Omental fat pad (tissue), 3 donors: ENCODE measurements at regions not wholly inside any gene's neighbourhood (a gene's known extent, or its start where the extent isn't known, plus 50 kb on each side); places are given as distances from the start of the nearest gene placed in this dataset.

ENCODE experiments used
- ATAC-seq: fragments of 150-250 bp; one replicate; pipeline ENCODE4 v1.9.1; 2016; ENCODE audit warnings: mild to moderate bottlenecking, moderate library complexity; ENCODE audit not compliant: low FRiP score
- DNase-seq: peaks from one replicate; pipeline ENCODE4 v3.0.0-alpha.2; 2019; ENCODE audit warnings: low spot score
- TF ChIP-seq, protein P1 (sequence below), 3 donors: fragments of 450-650 bp; IDR thresholded peaks; one replicate each; pipeline ENCODE4 v1.5.1; 2016 to 2017; ENCODE audit warnings: antibody characterized with exemption in 3 of 3, mild to moderate bottlenecking in 3 of 3, moderate library complexity in 2 of 3

DNA sequence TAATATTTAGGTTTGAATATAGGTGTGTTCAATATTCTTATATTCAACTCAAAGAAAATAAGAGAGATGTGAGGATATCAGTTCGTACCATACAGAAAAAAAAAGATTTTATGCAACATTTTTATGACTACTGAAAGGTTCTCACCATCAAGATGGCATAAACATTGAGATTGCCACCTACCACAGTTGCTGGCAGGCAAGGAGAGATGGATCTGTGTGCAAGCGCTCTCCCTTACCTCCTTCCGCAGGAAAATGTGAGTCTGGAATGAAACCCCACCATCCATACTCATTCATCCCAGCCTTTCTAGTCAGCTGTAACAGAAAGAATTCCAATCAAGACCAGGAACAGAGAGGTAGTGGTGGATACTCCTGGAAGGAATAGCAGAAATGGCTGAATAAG lies 376.9 kb downstream of the PPP3CA start:
- DNase-seq (no peak), ATAC-seq (no peak)
- TF ChIP-seq, protein P1, sequence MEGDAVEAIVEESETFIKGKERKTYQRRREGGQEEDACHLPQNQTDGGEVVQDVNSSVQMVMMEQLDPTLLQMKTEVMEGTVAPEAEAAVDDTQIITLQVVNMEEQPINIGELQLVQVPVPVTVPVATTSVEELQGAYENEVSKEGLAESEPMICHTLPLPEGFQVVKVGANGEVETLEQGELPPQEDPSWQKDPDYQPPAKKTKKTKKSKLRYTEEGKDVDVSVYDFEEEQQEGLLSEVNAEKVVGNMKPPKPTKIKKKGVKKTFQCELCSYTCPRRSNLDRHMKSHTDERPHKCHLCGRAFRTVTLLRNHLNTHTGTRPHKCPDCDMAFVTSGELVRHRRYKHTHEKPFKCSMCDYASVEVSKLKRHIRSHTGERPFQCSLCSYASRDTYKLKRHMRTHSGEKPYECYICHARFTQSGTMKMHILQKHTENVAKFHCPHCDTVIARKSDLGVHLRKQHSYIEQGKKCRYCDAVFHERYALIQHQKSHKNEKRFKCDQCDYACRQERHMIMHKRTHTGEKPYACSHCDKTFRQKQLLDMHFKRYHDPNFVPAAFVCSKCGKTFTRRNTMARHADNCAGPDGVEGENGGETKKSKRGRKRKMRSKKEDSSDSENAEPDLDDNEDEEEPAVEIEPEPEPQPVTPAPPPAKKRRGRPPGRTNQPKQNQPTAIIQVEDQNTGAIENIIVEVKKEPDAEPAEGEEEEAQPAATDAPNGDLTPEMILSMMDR (IDR thresholded peaks at IDR 0.05), result no peak

DNA sequence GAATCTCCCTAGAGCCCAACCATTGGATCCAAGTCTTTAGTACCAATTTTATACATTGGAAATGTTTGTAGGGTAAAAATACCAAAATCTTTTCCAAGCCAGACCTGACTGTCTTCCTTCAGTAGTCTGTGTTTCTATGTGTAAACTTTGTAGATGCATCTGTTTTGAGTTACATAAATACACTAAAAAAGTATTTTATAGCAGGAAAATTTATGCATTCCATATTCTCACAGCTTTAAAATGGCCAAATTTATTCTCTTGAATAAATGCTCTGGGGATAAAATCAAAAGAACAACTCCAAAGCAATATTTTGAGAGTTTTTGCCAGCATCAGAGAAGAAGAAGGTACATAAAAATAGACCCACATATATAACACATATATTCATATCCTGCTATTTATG lies 377.4 kb downstream of the PPP3CA start:
- ATAC-seq (no peak), DNase-seq (no peak)
- TF ChIP-seq, protein P1 (IDR thresholded peaks at IDR 0.05), result no peak

DNA sequence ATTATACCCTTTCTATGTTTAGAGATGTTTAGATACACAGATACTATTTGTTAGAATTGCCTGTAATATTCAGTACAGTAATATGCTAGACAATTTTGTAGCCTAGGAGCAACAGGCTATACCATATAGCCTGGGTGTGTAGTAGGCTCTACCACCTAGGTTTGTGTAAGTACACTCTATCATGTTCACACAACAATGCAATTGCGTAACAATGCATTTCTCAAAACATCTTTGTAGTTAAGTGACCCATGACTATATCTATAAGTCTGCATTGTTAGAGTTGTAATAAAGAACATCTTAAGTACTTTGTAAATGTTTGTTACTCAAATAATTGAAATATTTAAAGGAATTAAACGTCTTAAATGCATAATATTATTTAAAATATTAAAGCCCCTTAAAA lies 379.3 kb downstream of the PPP3CA start:
- DNase-seq (no peak), ATAC-seq (no peak)
- TF ChIP-seq, protein P1 (IDR thresholded peaks at IDR 0.05), result no peak

DNA sequence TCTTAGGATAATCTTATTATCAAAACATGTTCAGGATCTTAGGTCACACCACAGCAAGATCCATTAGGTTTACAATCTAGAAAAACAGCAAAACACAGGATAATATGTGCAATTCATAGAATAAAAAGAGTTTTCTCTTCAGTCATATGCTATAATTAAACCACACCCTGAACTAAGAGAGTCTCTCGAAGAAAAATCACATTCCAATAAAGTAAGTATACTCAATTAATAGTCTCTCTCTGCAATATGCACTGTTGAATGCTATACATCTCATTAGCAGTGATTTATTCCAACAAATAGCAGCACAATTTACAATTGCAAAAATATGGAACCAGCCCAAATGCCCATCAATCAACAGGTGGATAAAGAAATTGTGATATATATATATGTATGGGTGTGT lies 383.7 kb downstream of the PPP3CA start:
- TF ChIP-seq, protein P1 (IDR thresholded peaks at IDR 0.05), result no peak
- no peak for ATAC-seq
- DNase-seq, result no peak

DNA sequence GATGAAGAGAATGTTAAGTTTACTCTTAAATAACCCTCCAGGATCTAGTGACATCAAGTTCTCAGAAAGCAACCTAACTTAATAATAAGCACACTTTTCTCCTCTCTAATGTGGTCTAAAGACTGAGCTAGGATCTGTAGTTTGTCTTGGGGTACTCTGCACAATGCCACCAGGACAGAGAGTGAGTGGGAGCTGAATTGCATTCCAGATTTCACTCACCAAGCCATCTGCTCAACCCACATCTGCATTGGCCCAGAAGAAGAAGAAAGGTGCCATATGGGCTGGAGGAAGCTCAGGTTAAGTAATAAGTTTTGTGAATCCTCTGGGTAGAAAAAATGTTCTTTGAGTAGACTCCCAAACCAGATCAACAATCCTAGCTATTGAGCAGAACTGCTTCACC lies 384.6 kb downstream of the PPP3CA start:
- no peak for ATAC-seq
- DNase-seq, result no peak
- TF ChIP-seq, protein P1 (IDR thresholded peaks at IDR 0.05), result no peak

DNA sequence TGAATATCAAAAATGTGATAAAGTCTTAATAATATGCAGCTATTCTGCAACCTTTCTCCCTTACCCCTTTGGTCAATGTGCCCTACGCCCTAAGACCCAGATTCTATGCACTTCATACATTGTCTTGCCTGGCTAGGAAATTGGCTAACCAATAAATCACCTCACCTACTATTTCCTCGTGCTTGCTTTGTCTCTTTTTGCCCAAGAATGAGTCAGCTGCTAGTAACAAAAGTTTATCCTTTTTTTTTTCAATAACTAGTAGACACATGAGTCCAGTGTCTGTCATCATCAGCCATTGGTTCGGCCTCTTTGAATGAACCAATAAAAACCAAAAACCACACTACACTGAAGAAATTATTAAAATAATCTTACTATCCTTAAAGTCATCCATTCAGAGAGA lies 387.1 kb downstream of the PPP3CA start:
- DNase-seq (no peak), ATAC-seq (no peak)
- TF ChIP-seq, protein P1 (IDR thresholded peaks at IDR 0.05), result no peak

DNA sequence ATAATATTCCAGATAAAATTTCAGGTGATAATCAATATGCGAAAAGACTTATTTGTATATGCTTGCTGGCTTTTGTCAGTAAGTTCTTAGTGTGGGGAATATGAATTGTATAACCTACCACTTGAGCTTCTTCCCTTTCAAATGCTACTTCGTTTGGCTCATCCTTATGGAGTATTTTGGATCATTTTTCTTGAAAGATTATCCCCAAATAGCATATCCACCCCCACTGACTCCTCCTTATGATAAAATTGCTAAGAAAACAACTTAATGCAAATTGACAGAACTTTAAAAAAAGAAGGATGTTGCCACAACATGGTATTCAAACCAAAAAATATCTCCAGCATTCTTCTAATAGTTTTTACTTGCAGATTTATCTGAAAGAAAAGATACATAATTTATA lies 393.3 kb downstream of the PPP3CA start:
- DNase-seq, result no peak
- no peak for ATAC-seq
- TF ChIP-seq, protein P1 (IDR thresholded peaks at IDR 0.05), result no peak
